ENCODE measurements at regions not wholly inside any gene's neighbourhood (a gene's known extent, or its start where the extent isn't known, plus 50 kb on each side); places are given as distances from the start of the nearest gene placed in this dataset.

GRCh38 chr6:147640606-147641005 lies 132.1 kb downstream of the SAMD5 start:
- TF ChIP-seq RAD21 (IDR thresholded peaks at IDR 0.05; ENCODE audit: low read length) (no peak), CTCF (conservative IDR thresholded peaks at IDR 0.05; ENCODE audit: low read depth, low read length) (no peak), POLR2A (IDR thresholded peaks at IDR 0.05; ENCODE audit: low read depth, low read length) (no peak), MAFK (IDR thresholded peaks at IDR 0.05; ENCODE audit: low read depth, low read length) (no peak), MAZ (IDR thresholded peaks at IDR 0.05; ENCODE audit: borderline replicate concordance, low read depth, low read length) (no peak), NFE2L2 (IDR thresholded peaks at IDR 0.05; ENCODE audit: low read depth, low read length) (no peak), RCOR1 (IDR thresholded peaks at IDR 0.05; ENCODE audit: insufficient replicate concordance, low read length) (no peak)

Measured in IMR-90 (cell line).